GM18498 (cell line): ENCODE measurements at regions not wholly inside any gene's neighbourhood (a gene's known extent, or its start where the extent isn't known, plus 50 kb on each side); places are given as distances from the start of the nearest gene placed in this dataset.

ENCODE experiments used
- ATAC-seq: cut with Tn5 transposase; IDR thresholded peaks from one replicate; pipeline ENCODE4 v1.9.1; 2021; ENCODE audit warnings: mild to moderate bottlenecking, moderate library complexity; ENCODE audit not compliant: unreplicated experiment

GRCh38 chr2:126825316-126825715 is 73.4 kb upstream of the TEX51 start:
- ATAC-seq = no peak

GRCh38 chr2:126826491-126826890 is 72.2 kb upstream of the TEX51 start:
- no peak for ATAC-seq

- no peak for ATAC-seq
Measured at GRCh38 chr2:126827371-126827770, 71.3 kb upstream of the TEX51 start.

- ATAC-seq = no peak
Measured at GRCh38 chr2:126828051-126828450, 70.6 kb upstream of the TEX51 start.

GRCh38 chr2:126828491-126828890 is 70.2 kb upstream of the TEX51 start:
- ATAC-seq = no peak

GRCh38 chr2:126831234-126832005 is 67.3 kb upstream of the TEX51 start:
- no peak for ATAC-seq

GRCh38 chr2:126832014-126832413 is 66.7 kb upstream of the TEX51 start:
- ATAC-seq = no peak

GRCh38 chr2:126832757-126833156 is 65.9 kb upstream of the TEX51 start:
- ATAC-seq = no peak

GRCh38 chr2:126834006-126834659 is 64.6 kb upstream of the TEX51 start:
- ATAC-seq = no peak

- no peak for ATAC-seq
Measured at GRCh38 chr2:126835261-126835660, 63.4 kb upstream of the TEX51 start.

- no peak for ATAC-seq
Measured at GRCh38 chr2:126835831-126836230, 62.9 kb upstream of the TEX51 start.

- no peak for ATAC-seq
Measured at GRCh38 chr2:126836761-126837679, 61.7 kb upstream of the TEX51 start.

- no peak for ATAC-seq
Measured at GRCh38 chr2:126837966-126838715, 60.5 kb upstream of the TEX51 start.

GRCh38 chr2:126838716-126838985 is 60.0 kb upstream of the TEX51 start:
- no peak for ATAC-seq

- no peak for ATAC-seq
Measured at GRCh38 chr2:126839796-126840195, 58.9 kb upstream of the TEX51 start.

- ATAC-seq = no peak
Measured at GRCh38 chr2:126843081-126843480, 55.6 kb upstream of the TEX51 start.

GRCh38 chr2:126846241-126846640 is 52.4 kb upstream of the TEX51 start:
- no peak for ATAC-seq
